ENCODE measurements at regions not wholly inside any gene's neighbourhood (a gene's known extent, or its start where the extent isn't known, plus 50 kb on each side); places are given as distances from the start of the nearest gene placed in this dataset.
"Not testable (repeated sequence)": the region's sequence is repeated elsewhere in the genome, so short reads cannot be mapped to it uniquely, and the experiment has no call there.

- DNase-seq, result not testable (repeated sequence)
Measured at GRCh38 chr2:90322982-90323381, 1631.5 kb downstream of the RPIA start.

GRCh38 chr2:90323612-90324558 is 1632.4 kb downstream of the RPIA start:
- DNase-seq, result not testable (repeated sequence)

GRCh38 chr2:90324672-90325071 is 1633.2 kb downstream of the RPIA start:
- not testable (repeated sequence) for DNase-seq

GRCh38 chr2:90325796-90326353 is 1634.4 kb downstream of the RPIA start:
- not testable (repeated sequence) for DNase-seq

GRCh38 chr2:90355546-90355945 is 1664.1 kb downstream of the RPIA start:
- not testable (repeated sequence) for DNase-seq

GRCh38 chr2:90359344-90359743 is 1667.9 kb downstream of the RPIA start:
- not testable (repeated sequence) for DNase-seq

- not testable (repeated sequence) for DNase-seq
Measured at GRCh38 chr2:90359887-90360730, 1668.6 kb downstream of the RPIA start.

GRCh38 chr2:90360731-90361035 is 1669.2 kb downstream of the RPIA start:
- DNase-seq, result not testable (repeated sequence)
